HG03280 (cell line): ENCODE measurements at regions not wholly inside any gene's neighbourhood (a gene's known extent, or its start where the extent isn't known, plus 50 kb on each side); places are given as distances from the start of the nearest gene placed in this dataset.

Source experiments
- ATAC-seq: cut with Tn5 transposase; IDR thresholded peaks from one replicate; pipeline ENCODE4 v1.9.1; 2021; ENCODE audit warnings: mild to moderate bottlenecking, moderate library complexity; ENCODE audit not compliant: unreplicated experiment

GRCh38 chr3:68062926-68063325 lies 408.5 kb upstream of the SUCLG2 start:
- no peak for ATAC-seq

- no peak for ATAC-seq
Measured at GRCh38 chr3:68060910-68061309, 406.5 kb upstream of the SUCLG2 start.

- ATAC-seq, result no peak
Measured at GRCh38 chr3:68060191-68060590, 405.8 kb upstream of the SUCLG2 start.

GRCh38 chr3:68059628-68060152 lies 405.3 kb upstream of the SUCLG2 start:
- ATAC-seq, result no peak

GRCh38 chr3:68057637-68058320 lies 403.4 kb upstream of the SUCLG2 start:
- no peak for ATAC-seq

GRCh38 chr3:68056556-68056955 lies 402.1 kb upstream of the SUCLG2 start:
- ATAC-seq, result no peak

GRCh38 chr3:68055215-68055614 lies 400.8 kb upstream of the SUCLG2 start:
- no peak for ATAC-seq

GRCh38 chr3:68049776-68050175 lies 395.4 kb upstream of the SUCLG2 start:
- ATAC-seq, result no peak

GRCh38 chr3:68045976-68046375 lies 391.6 kb upstream of the SUCLG2 start:
- ATAC-seq, result no peak

- no peak for ATAC-seq
Measured at GRCh38 chr3:68033867-68034266, 379.5 kb upstream of the SUCLG2 start.

GRCh38 chr3:68032209-68032608 lies 377.8 kb upstream of the SUCLG2 start:
- ATAC-seq, result no peak

- no peak for ATAC-seq
Measured at GRCh38 chr3:68025189-68025588, 370.8 kb upstream of the SUCLG2 start.

- no peak for ATAC-seq
Measured at GRCh38 chr3:68019876-68020275, 365.5 kb upstream of the SUCLG2 start.

GRCh38 chr3:68018275-68018674 lies 363.9 kb upstream of the SUCLG2 start:
- ATAC-seq, result no peak

GRCh38 chr3:68017069-68017468 lies 362.7 kb upstream of the SUCLG2 start:
- no peak for ATAC-seq

GRCh38 chr3:68009900-68010299 lies 355.5 kb upstream of the SUCLG2 start:
- no peak for ATAC-seq

GRCh38 chr3:68007621-68008226 lies 353.3 kb upstream of the SUCLG2 start:
- no peak for ATAC-seq

- no peak for ATAC-seq
Measured at GRCh38 chr3:68006646-68007045, 352.2 kb upstream of the SUCLG2 start.

GRCh38 chr3:68004091-68004490 lies 349.7 kb upstream of the SUCLG2 start:
- ATAC-seq, result no peak

- no peak for ATAC-seq
Measured at GRCh38 chr3:67998281-67998680, 343.9 kb upstream of the SUCLG2 start.

GRCh38 chr3:67995206-67995605 lies 340.8 kb upstream of the SUCLG2 start:
- no peak for ATAC-seq

GRCh38 chr3:67986706-67987105 lies 332.3 kb upstream of the SUCLG2 start:
- no peak for ATAC-seq

- no peak for ATAC-seq
Measured at GRCh38 chr3:67983166-67983565, 328.8 kb upstream of the SUCLG2 start.
